Cardiac muscle cell (in vitro differentiated cells and primary cell): ENCODE measurements at regions not wholly inside any gene's neighbourhood (a gene's known extent, or its start where the extent isn't known, plus 50 kb on each side); places are given as distances from the start of the nearest gene placed in this dataset.

Experiments used
- DNase-seq, 2 donors: peaks; one replicate each; pipeline versions ENCODE4 v3.0.0 to v3.0.0-alpha.2; 2010 to 2017; ENCODE audit warnings: low read depth in 1 of 2, low spot score in 1 of 2
- H3K27ac ChIP-seq: fragments of 200-600 bp; sonication (generic); 2 replicates; pipeline ENCODE4 v1.5.1; 2016
- H3K27me3 ChIP-seq: fragments of 200-600 bp; sonication (generic); 2 replicates; pipeline ENCODE4 v1.6.0; 2016; ENCODE audit warnings: control low read depth
- H3K36me3 ChIP-seq: fragments of 200-600 bp; sonication (generic); 2 replicates; pipeline ENCODE4 v1.5.1; 2016; ENCODE audit warnings: control low read depth
- H3K4me1 ChIP-seq: fragments of 200-600 bp; sonication (generic); 2 replicates; pipeline ENCODE4 v1.8.1; 2017; ENCODE audit warnings: low read depth, mild to moderate bottlenecking, mixed run types
- H3K4me3 ChIP-seq: fragments of 200-600 bp; sonication (generic); 2 replicates; pipeline ENCODE4 v1.5.1; 2016; ENCODE audit warnings: mild to moderate bottlenecking
- H3K9me3 ChIP-seq: fragments of 200-600 bp; sonication (generic); 2 replicates; pipeline ENCODE4 v1.5.1; 2017; ENCODE audit warnings: low read depth, mild to moderate bottlenecking, control low read depth
- CTCF ChIP-seq: IDR thresholded peaks from 2 replicates; pipeline ENCODE4 v1.5.1; 2012; ENCODE audit warnings: low read depth, mild to moderate bottlenecking, low read length

- Histone ChIP-seq H3K4me1 (no peaks in the 10 kb centered on the region), H3K9me3 (no peaks in the 10 kb centered on the region), H3K36me3 (no peaks in the 10 kb centered on the region), H3K27me3 (no peaks in the 10 kb centered on the region), H3K4me3 (no peak overlapping the region), H3K27ac (no peak overlapping the region)
- DNase-seq = no peak
- no peak for TF ChIP-seq CTCF
Measured at GRCh38 chr6:137982418-137983189, 115.5 kb downstream of the TNFAIP3 start.

GRCh38 chr6:137983269-137983668 is 116.2 kb downstream of the TNFAIP3 start:
- no peak for DNase-seq
- Histone ChIP-seq H3K27ac (no peak overlapping the region), H3K27me3 (no peaks in the 10 kb centered on the region), H3K4me3 (no peak overlapping the region), H3K4me1 (no peaks in the 10 kb centered on the region), H3K9me3 (no peaks in the 10 kb centered on the region), H3K36me3 (no peaks in the 10 kb centered on the region)
- no peak for TF ChIP-seq CTCF

GRCh38 chr6:137989664-137990063 is 117.6 kb downstream of the PERP start:
- H3K27me3 ChIP-seq = no peaks in the 10 kb centered on the region
- no peaks in the 10 kb centered on the region for H3K36me3 ChIP-seq
- no peak overlapping the region for H3K4me3 ChIP-seq
- no peak overlapping the region for H3K27ac ChIP-seq
- TF ChIP-seq CTCF = no peak
- DNase-seq = no peak
- no peaks in the 10 kb centered on the region for H3K9me3 ChIP-seq
- no peaks in the 10 kb centered on the region for H3K4me1 ChIP-seq

- H3K4me1 ChIP-seq = no peaks in the 10 kb centered on the region
- H3K27me3 ChIP-seq = no peaks in the 10 kb centered on the region
- H3K9me3 ChIP-seq = no peaks in the 10 kb centered on the region
- no peak for DNase-seq
- no peak overlapping the region for H3K4me3 ChIP-seq
- H3K27ac ChIP-seq = no peak overlapping the region
- no peaks in the 10 kb centered on the region for H3K36me3 ChIP-seq
- TF ChIP-seq CTCF = no peak
Measured at GRCh38 chr6:137995371-137995770, 111.8 kb downstream of the PERP start.

GRCh38 chr6:137998461-137999019 is 108.7 kb downstream of the PERP start:
- Histone ChIP-seq H3K9me3 (no peaks in the 10 kb centered on the region), H3K4me3 (no peak overlapping the region), H3K4me1 (no peaks in the 10 kb centered on the region), H3K27me3 (no peaks in the 10 kb centered on the region), H3K36me3 (no peaks in the 10 kb centered on the region), H3K27ac (no peak overlapping the region)
- no peak for TF ChIP-seq CTCF
- no peak for DNase-seq
